A549 (cell line): ENCODE measurements at regions not wholly inside any gene's neighbourhood (a gene's known extent, or its start where the extent isn't known, plus 50 kb on each side); places are given as distances from the start of the nearest gene placed in this dataset.

Experiments used
- CTCF ChIP-seq: fragments of >200 bp; sonication (Bioruptor Twin); formaldehyde crosslinking; IDR thresholded peaks from 3 replicates; pipeline ENCODE4 v1.5.1; 2016
- ELK1 ChIP-seq: fragments of 150-350 bp; IDR thresholded peaks from 2 replicates; pipeline ENCODE4 v1.6.1; 2014; ENCODE audit warnings: low read depth, mild to moderate bottlenecking, low read length
- FOSB ChIP-seq: fragments of 250-450 bp; sonication (Bioruptor Pico); IDR thresholded peaks from 2 replicates; pipeline ENCODE4 v1.5.0; 2020; ENCODE audit warnings: mild to moderate bottlenecking, moderate library complexity

GRCh38 chr3:106734712-106735111 is 642.5 kb upstream of the CCDC54 start:
- TF ChIP-seq CTCF (no peak), ELK1 (no peak), FOSB (CRISPR knock-in tag) (no peak)
